ENCODE measurements at regions not wholly inside any gene's neighbourhood (a gene's known extent, or its start where the extent isn't known, plus 50 kb on each side); places are given as distances from the start of the nearest gene placed in this dataset.

DNA sequence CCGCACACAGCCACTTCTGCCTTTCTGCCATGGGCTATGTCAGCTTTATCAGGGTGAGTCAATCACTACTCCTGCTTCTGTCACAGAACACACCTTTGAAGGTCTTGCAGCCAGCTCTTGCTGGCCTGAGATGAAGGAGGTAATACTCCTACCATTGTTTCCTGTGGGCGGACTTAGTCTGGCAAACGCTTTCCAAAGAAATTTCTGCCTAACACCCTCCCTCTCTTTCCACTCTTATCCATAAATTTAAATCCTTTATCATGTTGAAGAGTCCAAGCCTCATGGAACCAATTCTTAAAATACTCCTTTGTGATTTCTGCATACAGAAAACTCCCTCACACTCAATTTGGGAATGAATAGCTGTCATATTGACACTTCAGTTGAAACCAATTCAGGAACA lies 633.1 kb upstream of the CHRM3 start (continued):
- TF ChIP-seq, protein P1, sequence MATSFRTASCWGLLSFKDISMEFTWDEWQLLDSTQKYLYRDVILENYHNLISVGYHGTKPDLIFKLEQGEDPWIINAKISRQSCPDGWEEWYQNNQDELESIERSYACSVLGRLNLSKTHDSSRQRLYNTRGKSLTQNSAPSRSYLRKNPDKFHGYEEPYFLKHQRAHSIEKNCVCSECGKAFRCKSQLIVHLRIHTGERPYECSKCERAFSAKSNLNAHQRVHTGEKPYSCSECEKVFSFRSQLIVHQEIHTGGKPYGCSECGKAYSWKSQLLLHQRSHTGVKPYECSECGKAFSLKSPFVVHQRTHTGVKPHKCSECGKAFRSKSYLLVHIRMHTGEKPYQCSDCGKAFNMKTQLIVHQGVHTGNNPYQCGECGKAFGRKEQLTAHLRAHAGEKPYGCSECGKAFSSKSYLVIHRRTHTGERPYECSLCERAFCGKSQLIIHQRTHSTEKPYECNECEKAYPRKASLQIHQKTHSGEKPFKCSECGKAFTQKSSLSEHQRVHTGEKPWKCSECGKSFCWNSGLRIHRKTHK (tag by site-specific recombination; IDR thresholded peaks at IDR 0.05): no peak

DNA sequence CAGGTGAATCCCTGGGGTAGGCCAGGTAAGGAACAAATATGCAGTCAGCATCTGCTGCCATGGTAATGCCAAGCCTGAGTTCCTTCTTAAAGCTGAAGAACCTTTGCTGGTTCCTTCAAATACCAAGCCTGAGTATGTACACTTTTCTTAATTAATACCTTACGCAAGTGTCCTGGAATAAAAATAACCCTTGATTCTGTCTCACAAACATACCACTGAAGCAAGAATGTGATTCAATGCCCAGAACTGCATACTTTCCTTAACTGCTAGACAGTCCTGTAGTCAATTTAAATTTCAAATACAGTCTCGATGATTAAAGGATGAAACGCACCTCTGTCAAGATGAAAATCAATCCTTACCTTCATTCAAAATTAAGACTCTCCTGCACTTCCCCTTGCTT lies 634.0 kb upstream of the CHRM3 start:
- ChIA-PET CTCF (no interaction called here), POLR2A (no interaction called here)
- TF ChIP-seq PATZ1 (tag by site-specific recombination; IDR thresholded peaks at IDR 0.05) (no peak), ZNF776 (tag by site-specific recombination; IDR thresholded peaks at IDR 0.05; ENCODE audit: borderline replicate concordance) (no peak), ZNF10 (tag by site-specific recombination; IDR thresholded peaks at IDR 0.05) (no peak), KLF1 (tag by site-specific recombination; IDR thresholded peaks at IDR 0.05) (no peak), ZNF302 (tag by site-specific recombination; IDR thresholded peaks at IDR 0.05; ENCODE audit: low read depth) (no peak), ZNF501 (tag by site-specific recombination; IDR thresholded peaks at IDR 0.05) (no peak), ZNF639 (tag by site-specific recombination; IDR thresholded peaks at IDR 0.05) (no peak), ZNF701 (tag by site-specific recombination; IDR thresholded peaks at IDR 0.05) (no peak), ZNF266 (tag by site-specific recombination; IDR thresholded peaks at IDR 0.05; ENCODE audit: low read depth) (no peak), ZNF37A (tag by site-specific recombination; IDR thresholded peaks at IDR 0.05) (no peak), GLIS1 (tag by site-specific recombination; IDR thresholded peaks at IDR 0.05) (no peak), ZNF133 (tag by site-specific recombination; IDR thresholded peaks at IDR 0.05) (no peak), ZNF174 (tag by site-specific recombination; IDR thresholded peaks at IDR 0.05) (no peak), ZNF341 (tag by site-specific recombination; IDR thresholded peaks at IDR 0.05; ENCODE audit: low read depth) (no peak), KLF16 (tag by site-specific recombination; IDR thresholded peaks at IDR 0.05) (no peak), ZNF433 (tag by site-specific recombination; IDR thresholded peaks at IDR 0.05; ENCODE audit: low read depth) (no peak)
- TF ChIP-seq, protein P2, sequence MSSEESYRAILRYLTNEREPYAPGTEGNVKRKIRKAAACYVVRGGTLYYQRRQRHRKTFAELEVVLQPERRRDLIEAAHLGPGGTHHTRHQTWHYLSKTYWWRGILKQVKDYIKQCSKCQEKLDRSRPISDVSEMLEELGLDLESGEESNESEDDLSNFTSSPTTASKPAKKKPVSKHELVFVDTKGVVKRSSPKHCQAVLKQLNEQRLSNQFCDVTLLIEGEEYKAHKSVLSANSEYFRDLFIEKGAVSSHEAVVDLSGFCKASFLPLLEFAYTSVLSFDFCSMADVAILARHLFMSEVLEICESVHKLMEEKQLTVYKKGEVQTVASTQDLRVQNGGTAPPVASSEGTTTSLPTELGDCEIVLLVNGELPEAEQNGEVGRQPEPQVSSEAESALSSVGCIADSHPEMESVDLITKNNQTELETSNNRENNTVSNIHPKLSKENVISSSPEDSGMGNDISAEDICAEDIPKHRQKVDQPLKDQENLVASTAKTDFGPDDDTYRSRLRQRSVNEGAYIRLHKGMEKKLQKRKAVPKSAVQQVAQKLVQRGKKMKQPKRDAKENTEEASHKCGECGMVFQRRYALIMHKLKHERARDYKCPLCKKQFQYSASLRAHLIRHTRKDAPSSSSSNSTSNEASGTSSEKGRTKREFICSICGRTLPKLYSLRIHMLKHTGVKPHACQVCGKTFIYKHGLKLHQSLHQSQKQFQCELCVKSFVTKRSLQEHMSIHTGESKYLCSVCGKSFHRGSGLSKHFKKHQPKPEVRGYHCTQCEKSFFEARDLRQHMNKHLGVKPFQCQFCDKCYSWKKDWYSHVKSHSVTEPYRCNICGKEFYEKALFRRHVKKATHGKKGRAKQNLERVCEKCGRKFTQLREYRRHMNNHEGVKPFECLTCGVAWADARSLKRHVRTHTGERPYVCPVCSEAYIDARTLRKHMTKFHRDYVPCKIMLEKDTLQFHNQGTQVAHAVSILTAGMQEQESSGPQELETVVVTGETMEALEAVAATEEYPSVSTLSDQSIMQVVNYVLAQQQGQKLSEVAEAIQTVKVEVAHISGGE (tag by site-specific recombination; conservative IDR thresholded peaks at IDR 0.05; ENCODE audit: low read depth): no peak
- TF ChIP-seq, protein P3, sequence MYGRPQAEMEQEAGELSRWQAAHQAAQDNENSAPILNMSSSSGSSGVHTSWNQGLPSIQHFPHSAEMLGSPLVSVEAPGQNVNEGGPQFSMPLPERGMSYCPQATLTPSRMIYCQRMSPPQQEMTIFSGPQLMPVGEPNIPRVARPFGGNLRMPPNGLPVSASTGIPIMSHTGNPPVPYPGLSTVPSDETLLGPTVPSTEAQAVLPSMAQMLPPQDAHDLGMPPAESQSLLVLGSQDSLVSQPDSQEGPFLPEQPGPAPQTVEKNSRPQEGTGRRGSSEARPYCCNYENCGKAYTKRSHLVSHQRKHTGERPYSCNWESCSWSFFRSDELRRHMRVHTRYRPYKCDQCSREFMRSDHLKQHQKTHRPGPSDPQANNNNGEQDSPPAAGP (tag by site-specific recombination; IDR thresholded peaks at IDR 0.05): no peak
- TF ChIP-seq, protein P4, sequence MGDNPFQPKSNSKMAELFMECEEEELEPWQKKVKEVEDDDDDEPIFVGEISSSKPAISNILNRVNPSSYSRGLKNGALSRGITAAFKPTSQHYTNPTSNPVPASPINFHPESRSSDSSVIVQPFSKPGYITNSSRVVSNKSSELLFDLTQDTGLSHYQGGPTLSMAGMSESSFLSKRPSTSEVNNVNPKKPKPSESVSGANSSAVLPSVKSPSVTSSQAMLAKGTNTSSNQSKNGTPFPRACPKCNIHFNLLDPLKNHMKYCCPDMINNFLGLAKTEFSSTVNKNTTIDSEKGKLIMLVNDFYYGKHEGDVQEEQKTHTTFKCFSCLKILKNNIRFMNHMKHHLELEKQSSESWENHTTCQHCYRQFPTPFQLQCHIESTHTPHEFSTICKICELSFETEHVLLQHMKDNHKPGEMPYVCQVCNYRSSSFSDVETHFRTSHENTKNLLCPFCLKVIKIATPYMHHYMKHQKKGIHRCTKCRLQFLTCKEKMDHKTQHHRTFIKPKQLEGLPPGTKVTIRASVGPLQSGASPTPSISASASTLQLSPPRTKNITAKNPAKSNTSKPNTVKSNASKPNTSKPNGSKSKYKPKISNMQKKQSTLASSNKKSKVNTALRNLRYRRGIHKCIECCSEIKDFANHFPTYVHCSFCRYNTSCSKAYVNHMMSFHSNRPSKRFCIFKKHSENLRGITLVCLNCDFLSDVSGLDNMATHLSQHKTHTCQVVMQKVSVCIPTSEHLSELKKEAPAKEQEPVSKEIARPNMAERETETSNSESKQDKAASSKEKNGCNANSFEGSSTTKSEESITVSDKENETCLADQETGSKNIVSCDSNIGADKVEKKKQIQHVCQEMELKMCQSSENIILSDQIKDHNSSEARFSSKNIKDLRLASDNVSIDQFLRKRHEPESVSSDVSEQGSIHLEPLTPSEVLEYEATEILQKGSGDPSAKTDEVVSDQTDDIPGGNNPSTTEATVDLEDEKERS (tag by site-specific recombination; IDR thresholded peaks at IDR 0.05): no peak
- TF ChIP-seq, protein P5, sequence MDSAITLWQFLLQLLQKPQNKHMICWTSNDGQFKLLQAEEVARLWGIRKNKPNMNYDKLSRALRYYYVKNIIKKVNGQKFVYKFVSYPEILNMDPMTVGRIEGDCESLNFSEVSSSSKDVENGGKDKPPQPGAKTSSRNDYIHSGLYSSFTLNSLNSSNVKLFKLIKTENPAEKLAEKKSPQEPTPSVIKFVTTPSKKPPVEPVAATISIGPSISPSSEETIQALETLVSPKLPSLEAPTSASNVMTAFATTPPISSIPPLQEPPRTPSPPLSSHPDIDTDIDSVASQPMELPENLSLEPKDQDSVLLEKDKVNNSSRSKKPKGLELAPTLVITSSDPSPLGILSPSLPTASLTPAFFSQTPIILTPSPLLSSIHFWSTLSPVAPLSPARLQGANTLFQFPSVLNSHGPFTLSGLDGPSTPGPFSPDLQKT (IDR thresholded peaks at IDR 0.05; ENCODE audit: borderline replicate concordance, low read depth, low read length): no peak
- H3K9me3 ChIP-seq (ENCODE audit: control insufficient read depth, insufficient read depth, low read depth, low read length): no peaks in the 10 kb centered on the region
- no peaks in the 10 kb centered on the region for H3K4me1 ChIP-seq (ENCODE audit: control insufficient read depth, insufficient read depth, low read length)
- H3K36me3 ChIP-seq (ENCODE audit: control insufficient read depth in 2 of 2, insufficient read depth in 1 of 2, low read length in 2 of 2): no peaks in the 10 kb centered on the region
- H3K27ac ChIP-seq (ENCODE audit: extremely low read depth, low read depth, low read length): no peak overlapping the region
- no peak overlapping the region for H3K4me3 ChIP-seq (ENCODE audit: low read depth, low read length)
